Mesendoderm (in vitro differentiated cells): ENCODE measurements at regions not wholly inside any gene's neighbourhood (a gene's known extent, or its start where the extent isn't known, plus 50 kb on each side); places are given as distances from the start of the nearest gene placed in this dataset.

Source experiments
- DNase-seq: peaks from one replicate; pipeline ENCODE4 v3.0.0; 2013
- H2AK5ac ChIP-seq: 2 replicates; pipeline ENCODE4 v1.6.1; 2013; ENCODE audit warnings: low read length, inconsistent platforms
- H2BK120ac ChIP-seq: 2 replicates; pipeline ENCODE4 v1.6.1; 2013; ENCODE audit warnings: low read depth, mild to moderate bottlenecking, low read length, moderate library complexity, mixed read lengths
- H2BK15ac ChIP-seq: replicated peaks from 2 replicates; pipeline ENCODE4 v1.6.1; 2013; ENCODE audit warnings: low read depth, mild to moderate bottlenecking, moderate library complexity
- H2BK5ac ChIP-seq: 2 replicates; pipeline ENCODE4 v1.6.1; 2013; ENCODE audit warnings: low read length, inconsistent platforms
- H3K18ac ChIP-seq: 2 replicates; pipeline ENCODE4 v1.6.1; 2013; ENCODE audit warnings: mild to moderate bottlenecking, low read length, mixed read lengths
- H3K23ac ChIP-seq: one replicate; pipeline ENCODE4 v1.6.1; 2013; ENCODE audit warnings: low read length
- H3K27ac ChIP-seq: 2 replicates; pipeline ENCODE4 v1.5.1; 2013; ENCODE audit warnings: low read depth, mild to moderate bottlenecking, inconsistent platforms, low read length, moderate library complexity
- H3K27me3 ChIP-seq: 2 replicates; pipeline ENCODE4 v1.6.1; 2013; ENCODE audit warnings: low read length, control low read depth, mild to moderate bottlenecking, inconsistent platforms; ENCODE audit not compliant: insufficient read depth, poor library complexity
- H3K36me3 ChIP-seq: 2 replicates; pipeline ENCODE4 v1.6.1; 2013; ENCODE audit warnings: low read length, inconsistent platforms; ENCODE audit not compliant: control insufficient read depth, insufficient read depth
- H3K4ac ChIP-seq: one replicate; pipeline ENCODE4 v1.6.1; 2013; ENCODE audit warnings: low read depth, mild to moderate bottlenecking, low read length, moderate library complexity
- H3K4me1 ChIP-seq: 2 replicates; pipeline ENCODE4 v1.6.1; 2013; ENCODE audit warnings: low read depth, low read length, inconsistent platforms; ENCODE audit not compliant: control insufficient read depth
- H3K4me2 ChIP-seq: 2 replicates; pipeline ENCODE4 v1.6.1; 2013; ENCODE audit warnings: low read length
- H3K4me3 ChIP-seq: 2 replicates; pipeline ENCODE4 v1.5.1; 2013; ENCODE audit warnings: mild to moderate bottlenecking, low read length
- H3K56ac ChIP-seq: one replicate; pipeline ENCODE4 v1.6.1; 2013; ENCODE audit warnings: low read length
- H3K79me1 ChIP-seq: 2 replicates; pipeline ENCODE4 v1.6.1; 2013; ENCODE audit warnings: low read length, inconsistent platforms
- H3K79me2 ChIP-seq: 2 replicates; pipeline ENCODE4 v1.6.1; 2013; ENCODE audit warnings: mild to moderate bottlenecking, low read length; ENCODE audit not compliant: control insufficient read depth, insufficient read depth
- H3K9ac ChIP-seq: 2 replicates; pipeline ENCODE4 v1.6.1; 2013; ENCODE audit warnings: low read length, inconsistent platforms
- H4K5ac ChIP-seq: one replicate; pipeline ENCODE4 v1.6.1; 2013; ENCODE audit warnings: low read length
- H4K8ac ChIP-seq: one replicate; pipeline ENCODE4 v1.6.1; 2013; ENCODE audit warnings: low read depth, mild to moderate bottlenecking, control low read depth, low read length, moderate library complexity
- WGBS: extraction: QIAGEN DNeasy Blood & Tissue Kit; methylation state at CpG from one replicate; pipeline ENCODE4 v1.1.7; 2013; ENCODE audit warnings: low lambda C conversion rate, missing lambda C conversion rate; ENCODE audit not compliant: insufficient coverage; ENCODE audit errors: extremely low coverage; 5-methylcytosine and 5-hydroxymethylcytosine counted together

- H3K27ac ChIP-seq, result no peak overlapping the region
- no peak overlapping the region for H3K56ac ChIP-seq
- H4K8ac ChIP-seq, result no peak overlapping the region
- no peaks in the 10 kb centered on the region for H3K79me2 ChIP-seq
- H3K27me3 ChIP-seq, result no peaks in the 10 kb centered on the region
- H2BK5ac ChIP-seq, result no peak overlapping the region
- H3K4me1 ChIP-seq, result no peaks in the 10 kb centered on the region
- H3K4me3 ChIP-seq, result no peak overlapping the region
- H3K23ac ChIP-seq, result no peak overlapping the region
- no peak overlapping the region for H3K4ac ChIP-seq
- no peak overlapping the region for H3K18ac ChIP-seq
- no CpG with 5 or more reads among the region's 4 CpGs for WGBS
- no peak overlapping the region for H3K4me2 ChIP-seq
- DNase-seq, result no peak
- no peaks in the 10 kb centered on the region for H3K36me3 ChIP-seq
- H2BK120ac ChIP-seq, result no peak overlapping the region
- H2BK15ac ChIP-seq, result no peak overlapping the region
- no peak overlapping the region for H2AK5ac ChIP-seq
- H4K5ac ChIP-seq, result no peak overlapping the region
- H3K9ac ChIP-seq, result no peak overlapping the region
- H3K79me1 ChIP-seq, result no peaks in the 10 kb centered on the region
Observed at GRCh38 chr1:198906739-198907422, 268.0 kb downstream of the PTPRC start.

- Histone ChIP-seq H3K27ac (no peak overlapping the region), H4K5ac (no peak overlapping the region), H3K9ac (no peak overlapping the region), H3K36me3 (no peaks in the 10 kb centered on the region), H2BK5ac (no peak overlapping the region), H4K8ac (no peak overlapping the region), H2BK15ac (no peak overlapping the region), H3K23ac (no peak overlapping the region), H3K79me1 (no peaks in the 10 kb centered on the region), H3K18ac (no peak overlapping the region), H2BK120ac (no peak overlapping the region), H3K27me3 (no peaks in the 10 kb centered on the region), H2AK5ac (no peak overlapping the region), H3K4me3 (no peak overlapping the region), H3K4me2 (no peak overlapping the region), H3K56ac (no peak overlapping the region), H3K4ac (no peak overlapping the region), H3K4me1 (no peaks in the 10 kb centered on the region), H3K79me2 (no peaks in the 10 kb centered on the region)
- DNase-seq, result no peak
- no CpG with 5 or more reads among the region's 3 CpGs for WGBS
Observed at GRCh38 chr1:198907423-198907746, 268.5 kb downstream of the PTPRC start.

GRCh38 chr1:198908995-198909394 is 270.2 kb downstream of the PTPRC start:
- H3K27me3 ChIP-seq, result no peaks in the 10 kb centered on the region
- no peaks in the 10 kb centered on the region for H3K79me1 ChIP-seq
- no peak overlapping the region for H3K4me2 ChIP-seq
- H3K4me1 ChIP-seq, result no peaks in the 10 kb centered on the region
- no peak overlapping the region for H3K4ac ChIP-seq
- H3K79me2 ChIP-seq, result no peaks in the 10 kb centered on the region
- DNase-seq, result no peak
- H3K9ac ChIP-seq, result no peak overlapping the region
- no peaks in the 10 kb centered on the region for H3K36me3 ChIP-seq
- no peak overlapping the region for H3K18ac ChIP-seq
- H2AK5ac ChIP-seq, result no peak overlapping the region
- H2BK5ac ChIP-seq, result no peak overlapping the region
- H3K56ac ChIP-seq, result no peak overlapping the region
- no peak overlapping the region for H3K4me3 ChIP-seq
- no peak overlapping the region for H3K27ac ChIP-seq
- H4K8ac ChIP-seq, result no peak overlapping the region
- H2BK15ac ChIP-seq, result no peak overlapping the region
- no peak overlapping the region for H2BK120ac ChIP-seq
- H3K23ac ChIP-seq, result no peak overlapping the region
- no peak overlapping the region for H4K5ac ChIP-seq
- no CpG with 5 or more reads among the region's 3 CpGs for WGBS

- Histone ChIP-seq H3K79me2 (no peaks in the 10 kb centered on the region), H2AK5ac (no peak overlapping the region), H3K4me1 (no peaks in the 10 kb centered on the region), H4K5ac (no peak overlapping the region), H2BK15ac (no peak overlapping the region), H3K27me3 (no peaks in the 10 kb centered on the region), H2BK5ac (no peak overlapping the region), H3K56ac (no peak overlapping the region), H3K36me3 (no peaks in the 10 kb centered on the region), H4K8ac (no peak overlapping the region), H3K4me3 (no peak overlapping the region), H3K4me2 (no peak overlapping the region), H3K79me1 (no peaks in the 10 kb centered on the region), H3K27ac (no peak overlapping the region), H3K18ac (no peak overlapping the region), H3K9ac (no peak overlapping the region), H3K4ac (no peak overlapping the region), H2BK120ac (no peak overlapping the region), H3K23ac (no peak overlapping the region)
- no peak for DNase-seq
- WGBS, result no CpG with 5 or more reads among the region's 2 CpGs
Observed at GRCh38 chr1:198909973-198910372, 271.1 kb downstream of the PTPRC start.

- no peak for DNase-seq
- H3K56ac ChIP-seq, result no peak overlapping the region
- H3K4me3 ChIP-seq, result no peak overlapping the region
- H2BK5ac ChIP-seq, result no peak overlapping the region
- no peak overlapping the region for H3K9ac ChIP-seq
- no peak overlapping the region for H3K4me2 ChIP-seq
- H3K27me3 ChIP-seq, result no peaks in the 10 kb centered on the region
- no peaks in the 10 kb centered on the region for H3K79me1 ChIP-seq
- no peaks in the 10 kb centered on the region for H3K79me2 ChIP-seq
- H3K36me3 ChIP-seq, result no peaks in the 10 kb centered on the region
- H3K23ac ChIP-seq, result no peak overlapping the region
- H3K4ac ChIP-seq, result no peak overlapping the region
- 100% methylated on average over 1 of the region's 2 CpGs for WGBS
- no peak overlapping the region for H3K27ac ChIP-seq
- no peak overlapping the region for H4K5ac ChIP-seq
- no peaks in the 10 kb centered on the region for H3K4me1 ChIP-seq
- no peak overlapping the region for H4K8ac ChIP-seq
- H2AK5ac ChIP-seq, result no peak overlapping the region
- H2BK15ac ChIP-seq, result no peak overlapping the region
- no peak overlapping the region for H3K18ac ChIP-seq
- H2BK120ac ChIP-seq, result no peak overlapping the region
Observed at GRCh38 chr1:198910816-198911215, 272.0 kb downstream of the PTPRC start.

- no peak overlapping the region for H4K8ac ChIP-seq
- no peak overlapping the region for H3K4ac ChIP-seq
- no peaks in the 10 kb centered on the region for H3K27me3 ChIP-seq
- no peaks in the 10 kb centered on the region for H3K79me2 ChIP-seq
- DNase-seq, result no peak
- WGBS, result no CpG with 5 or more reads among the region's 1 CpG
- H2BK5ac ChIP-seq, result no peak overlapping the region
- no peak overlapping the region for H4K5ac ChIP-seq
- no peak overlapping the region for H3K4me3 ChIP-seq
- H2BK120ac ChIP-seq, result no peak overlapping the region
- no peaks in the 10 kb centered on the region for H3K79me1 ChIP-seq
- H3K9ac ChIP-seq, result no peak overlapping the region
- no peak overlapping the region for H3K27ac ChIP-seq
- no peaks in the 10 kb centered on the region for H3K36me3 ChIP-seq
- H3K18ac ChIP-seq, result no peak overlapping the region
- H2BK15ac ChIP-seq, result no peak overlapping the region
- no peak overlapping the region for H3K56ac ChIP-seq
- no peak overlapping the region for H3K23ac ChIP-seq
- no peaks in the 10 kb centered on the region for H3K4me1 ChIP-seq
- H2AK5ac ChIP-seq, result no peak overlapping the region
- no peak overlapping the region for H3K4me2 ChIP-seq
Observed at GRCh38 chr1:198912046-198912445, 273.2 kb downstream of the PTPRC start.
